ENCODE measurements at regions not wholly inside any gene's neighbourhood (a gene's known extent, or its start where the extent isn't known, plus 50 kb on each side); places are given as distances from the start of the nearest gene placed in this dataset.

DNA sequence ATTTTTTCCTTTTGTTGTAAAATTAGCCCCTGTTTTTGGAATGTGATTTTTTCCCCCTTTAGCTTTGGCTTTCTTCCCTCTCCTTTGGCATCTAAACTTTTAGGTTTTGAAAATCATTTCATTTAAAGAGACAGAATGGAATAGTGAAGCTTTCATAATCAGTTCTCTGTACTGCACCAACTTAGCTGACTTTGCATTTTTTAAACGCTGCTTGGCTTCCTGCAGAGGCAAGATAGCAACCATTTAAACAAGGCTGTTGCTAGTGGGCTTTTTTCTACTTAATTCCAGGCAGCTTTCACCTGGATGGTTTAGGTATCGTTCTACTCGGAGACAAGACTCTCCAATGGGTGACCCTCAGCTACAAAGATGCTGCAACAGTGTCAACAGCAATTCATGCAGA lies 267.9 kb upstream of the PKDCC start:
- TF ChIP-seq, protein P1, sequence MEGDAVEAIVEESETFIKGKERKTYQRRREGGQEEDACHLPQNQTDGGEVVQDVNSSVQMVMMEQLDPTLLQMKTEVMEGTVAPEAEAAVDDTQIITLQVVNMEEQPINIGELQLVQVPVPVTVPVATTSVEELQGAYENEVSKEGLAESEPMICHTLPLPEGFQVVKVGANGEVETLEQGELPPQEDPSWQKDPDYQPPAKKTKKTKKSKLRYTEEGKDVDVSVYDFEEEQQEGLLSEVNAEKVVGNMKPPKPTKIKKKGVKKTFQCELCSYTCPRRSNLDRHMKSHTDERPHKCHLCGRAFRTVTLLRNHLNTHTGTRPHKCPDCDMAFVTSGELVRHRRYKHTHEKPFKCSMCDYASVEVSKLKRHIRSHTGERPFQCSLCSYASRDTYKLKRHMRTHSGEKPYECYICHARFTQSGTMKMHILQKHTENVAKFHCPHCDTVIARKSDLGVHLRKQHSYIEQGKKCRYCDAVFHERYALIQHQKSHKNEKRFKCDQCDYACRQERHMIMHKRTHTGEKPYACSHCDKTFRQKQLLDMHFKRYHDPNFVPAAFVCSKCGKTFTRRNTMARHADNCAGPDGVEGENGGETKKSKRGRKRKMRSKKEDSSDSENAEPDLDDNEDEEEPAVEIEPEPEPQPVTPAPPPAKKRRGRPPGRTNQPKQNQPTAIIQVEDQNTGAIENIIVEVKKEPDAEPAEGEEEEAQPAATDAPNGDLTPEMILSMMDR (conservative IDR thresholded peaks at IDR 0.05; ENCODE audit: low read depth, low read length): no peak
- DNase-seq (ENCODE audit: low read depth): no peak
- H3K4me3 ChIP-seq (ENCODE audit: low read length): no peak overlapping the region

DNA sequence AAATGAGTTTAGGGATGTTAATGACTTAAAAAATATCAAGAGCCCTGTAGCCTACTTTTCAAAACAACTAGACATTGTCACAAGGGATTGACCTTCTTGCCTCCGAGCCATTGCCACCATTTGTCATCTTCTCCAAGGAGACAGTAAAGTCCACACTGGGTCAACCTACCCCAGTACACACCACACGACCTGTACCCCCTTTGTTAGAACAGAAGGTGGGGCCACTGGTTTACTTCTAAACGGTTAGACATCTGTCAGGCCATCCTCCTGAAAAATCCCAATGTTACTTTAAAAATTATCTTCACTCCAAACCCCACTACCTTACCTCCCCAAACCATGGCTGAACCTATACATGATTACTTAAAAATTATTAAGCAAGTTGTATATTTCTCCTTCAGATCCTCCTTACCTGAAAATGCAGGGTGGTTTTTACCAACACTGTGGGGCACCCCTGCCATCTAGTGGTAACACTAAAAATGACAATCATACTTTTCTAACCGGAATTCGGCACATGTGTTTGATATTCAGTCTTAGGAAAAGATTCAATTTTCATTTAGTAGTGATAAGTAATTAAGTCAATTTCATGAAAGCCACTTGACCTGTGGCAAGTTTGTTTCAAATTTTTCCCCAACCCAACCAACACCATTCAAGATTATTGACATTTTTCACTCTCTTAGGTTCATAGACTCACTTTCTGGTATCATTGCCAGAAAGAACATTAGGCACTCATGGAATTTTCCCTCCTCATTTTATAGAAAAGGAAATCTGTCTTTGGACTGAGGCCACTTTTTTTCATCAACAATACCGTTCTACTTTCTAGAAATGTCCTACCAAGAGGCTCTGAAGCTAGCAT lies 265.3 kb upstream of the PKDCC start:
- H3K4me3 ChIP-seq (ENCODE audit: low read length): no peak overlapping the region
- TF ChIP-seq, protein P1 (conservative IDR thresholded peaks at IDR 0.05; ENCODE audit: low read depth, low read length): peak; percentile 81
- DNase-seq (ENCODE audit: low read depth): no peak

DNA sequence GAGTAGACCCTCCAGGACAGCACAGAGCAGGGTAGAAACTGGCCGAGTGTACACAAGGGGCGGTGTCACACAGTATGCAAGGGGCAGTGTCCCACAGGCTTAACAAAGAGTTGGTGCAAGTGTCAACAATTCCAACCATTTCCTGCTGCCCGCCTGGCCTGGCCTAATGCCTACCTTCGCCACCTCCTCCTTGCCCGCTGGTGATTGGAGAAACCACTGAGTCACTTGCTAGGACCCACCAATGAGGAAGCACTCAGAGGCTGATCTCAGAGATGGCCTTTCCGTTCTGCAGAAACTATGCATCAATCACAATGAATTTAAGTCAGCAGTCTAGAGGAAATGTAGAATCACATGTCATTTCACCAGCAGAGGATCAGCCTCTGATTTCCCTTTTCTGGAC lies 263.3 kb upstream of the PKDCC start:
- no peak for DNase-seq (ENCODE audit: low read depth)
- TF ChIP-seq, protein P1 (conservative IDR thresholded peaks at IDR 0.05; ENCODE audit: low read depth, low read length): no peak
- H3K4me3 ChIP-seq (ENCODE audit: low read length): no peak overlapping the region

DNA sequence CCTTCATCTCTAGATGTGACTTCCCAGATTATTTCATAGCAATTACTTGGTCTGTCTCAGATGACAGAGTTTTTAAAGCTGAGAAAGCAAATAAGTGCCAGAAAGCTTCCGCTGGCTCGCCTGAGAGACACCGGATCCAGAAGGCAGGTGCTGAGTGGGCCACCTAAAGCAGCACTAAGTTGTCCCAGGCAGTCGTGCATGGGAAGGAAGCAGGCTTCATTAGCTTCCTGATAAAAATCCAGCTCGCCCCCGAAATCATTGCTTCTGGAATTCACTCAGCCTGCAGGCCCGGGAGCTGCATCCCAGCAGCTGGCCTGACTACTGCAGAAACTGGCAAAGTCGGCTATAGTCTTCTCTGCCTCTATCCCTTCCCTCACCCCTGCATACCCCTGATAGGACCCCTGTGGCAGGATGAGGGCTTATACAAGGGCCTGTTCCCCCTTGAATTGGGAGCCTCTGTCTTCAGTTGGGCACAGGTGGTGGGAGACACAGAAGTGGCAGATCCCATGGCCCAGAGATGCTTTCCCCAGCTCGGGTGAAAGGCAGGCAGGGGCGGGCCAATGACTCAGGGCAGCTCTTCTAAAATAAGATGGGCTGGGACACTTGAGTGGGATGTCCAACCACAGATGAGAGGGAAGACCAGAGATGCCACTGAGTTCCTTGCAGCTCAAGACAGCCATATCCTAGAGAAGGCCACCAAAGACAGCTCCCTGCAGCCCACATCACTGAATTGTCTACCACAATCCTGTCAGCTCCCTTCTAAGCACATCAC lies 262.4 kb upstream of the PKDCC start:
- TF ChIP-seq, protein P1 (conservative IDR thresholded peaks at IDR 0.05; ENCODE audit: low read depth, low read length): no peak
- H3K4me3 ChIP-seq (ENCODE audit: low read length): no peak overlapping the region
- DNase-seq (ENCODE audit: low read depth): no peak

DNA sequence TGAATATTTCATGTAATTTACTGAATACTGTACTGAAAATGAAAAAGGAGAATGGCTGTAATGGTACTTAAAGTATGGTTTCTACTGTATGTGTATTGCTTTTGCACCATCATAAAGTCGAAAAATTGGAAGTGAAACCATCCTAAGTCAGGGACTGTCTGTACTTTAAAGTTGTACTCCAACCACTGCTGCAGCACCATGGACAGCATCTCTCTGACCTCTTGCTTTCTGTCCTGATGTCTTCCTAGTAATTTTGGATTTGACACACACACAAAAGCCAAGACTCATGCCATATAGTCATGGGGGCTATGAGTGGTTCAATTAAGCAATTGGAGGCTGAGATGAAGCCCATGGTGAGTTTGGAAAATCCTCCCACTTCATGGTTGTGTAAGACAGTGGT lies 256.3 kb upstream of the PKDCC start:
- no peak for DNase-seq (ENCODE audit: low read depth)
- TF ChIP-seq, protein P1 (conservative IDR thresholded peaks at IDR 0.05; ENCODE audit: low read depth, low read length): no peak
- no peak overlapping the region for H3K4me3 ChIP-seq (ENCODE audit: low read length)

DNA sequence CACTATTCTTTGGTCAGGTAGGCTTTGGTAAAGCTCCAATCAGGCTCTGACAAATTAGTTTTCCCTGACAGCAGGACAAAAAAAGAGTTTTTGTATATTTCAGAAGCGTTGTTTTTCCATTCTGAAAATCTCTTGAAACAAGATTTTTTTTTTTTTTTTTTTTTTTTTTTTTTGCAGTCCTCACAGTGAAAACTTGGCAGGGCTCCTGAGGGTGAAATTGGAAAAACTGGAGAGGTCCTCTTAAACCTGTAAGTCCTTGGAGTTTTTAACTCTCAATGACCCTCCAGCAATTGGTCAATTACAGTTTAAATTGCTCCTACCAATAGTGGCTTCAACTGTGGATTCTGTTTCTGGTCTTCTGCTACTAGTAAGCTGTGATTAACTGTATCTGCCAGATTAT lies 244.5 kb upstream of the PKDCC start:
- no peak overlapping the region for H3K4me3 ChIP-seq (ENCODE audit: low read length)
- TF ChIP-seq, protein P1 (conservative IDR thresholded peaks at IDR 0.05; ENCODE audit: low read depth, low read length): no peak

More for the DNA sequence above, 244.5 kb upstream of the PKDCC start:
- no peak for DNase-seq (ENCODE audit: low read depth)

Measured in retinal pigment epithelial cell (primary cell).